ENCODE measurements at regions not wholly inside any gene's neighbourhood (a gene's known extent, or its start where the extent isn't known, plus 50 kb on each side); places are given as distances from the start of the nearest gene placed in this dataset.

GRCh38 chr2:23008951-23009350, 376.0 kb upstream of the KLHL29 start:
- TF ChIP-seq CTCF (IDR thresholded peaks at IDR 0.05) (no peak), POLR2AphosphoS5 (IDR thresholded peaks at IDR 0.05) (no peak)
